NCI-H1694 (cell line): ENCODE measurements at regions not wholly inside any gene's neighbourhood (a gene's known extent, or its start where the extent isn't known, plus 50 kb on each side); places are given as distances from the start of the nearest gene placed in this dataset.
"Not testable (repeated sequence)": the region's sequence is repeated elsewhere in the genome, so short reads cannot be mapped to it uniquely, and the experiment has no call there.

Source experiments
- DNase-seq: peaks from one replicate; lab custom pipeline; 2025; lab: John Stamatoyannopoulos, UW

DNA sequence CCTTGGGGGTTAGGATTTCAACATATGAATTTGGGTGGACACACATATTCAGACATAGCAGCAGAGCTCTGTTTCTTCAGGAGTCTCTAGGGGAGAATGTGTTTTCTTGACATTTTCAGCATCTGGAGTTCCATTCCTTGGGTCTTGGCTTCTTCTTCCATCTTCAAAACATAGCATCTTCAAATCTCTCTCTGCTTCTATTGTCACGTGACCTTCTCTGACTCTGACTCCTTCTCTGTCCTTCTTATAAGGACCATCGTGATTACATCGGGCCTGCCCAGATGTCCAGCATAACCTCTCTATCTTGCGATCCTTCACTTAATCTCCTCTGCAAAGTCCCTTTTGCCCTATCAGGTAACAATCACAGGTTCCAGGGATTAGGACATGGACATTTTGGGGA, 101.0 kb upstream of the CHD6 start:
- no peak for DNase-seq

DNA sequence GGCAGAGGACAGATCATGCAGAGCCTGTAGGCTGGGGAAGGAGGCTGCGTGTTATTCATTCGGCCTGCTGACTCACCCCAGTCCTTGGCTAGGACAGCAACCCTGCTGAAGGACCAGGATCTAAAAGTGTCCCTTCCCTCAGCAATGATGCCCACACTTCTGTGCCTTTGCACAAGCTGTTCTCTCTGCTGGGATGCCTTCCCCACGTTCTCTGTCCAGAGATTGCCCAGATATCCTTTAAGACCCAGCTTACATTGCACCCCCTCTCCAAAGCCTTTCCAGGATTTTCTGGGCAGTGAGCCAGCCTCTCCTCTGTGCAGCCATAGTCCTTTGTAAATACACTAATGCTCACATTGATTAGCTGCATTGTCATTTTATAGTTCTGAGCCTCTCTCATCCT, 99.3 kb upstream of the CHD6 start:
- no peak for DNase-seq

DNA sequence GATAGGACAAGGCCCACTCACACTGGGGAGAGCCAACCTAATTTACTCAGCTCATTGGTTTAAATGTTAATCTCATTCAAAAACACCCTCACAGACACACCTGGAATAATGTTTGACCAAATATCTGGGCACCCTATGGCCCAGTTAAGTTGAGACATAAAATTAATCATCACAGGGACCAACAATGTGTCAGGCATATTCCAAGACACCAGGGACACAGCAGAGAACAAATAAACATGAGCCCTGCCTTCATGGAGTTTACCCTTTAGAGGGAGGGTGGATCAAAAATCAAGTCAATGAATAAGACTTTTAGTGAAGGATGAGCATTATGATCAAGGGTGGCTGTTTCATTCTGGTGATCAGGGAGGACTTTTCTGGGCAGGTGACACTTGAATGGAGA, 98.7 kb upstream of the CHD6 start:
- DNase-seq, result no peak

DNA sequence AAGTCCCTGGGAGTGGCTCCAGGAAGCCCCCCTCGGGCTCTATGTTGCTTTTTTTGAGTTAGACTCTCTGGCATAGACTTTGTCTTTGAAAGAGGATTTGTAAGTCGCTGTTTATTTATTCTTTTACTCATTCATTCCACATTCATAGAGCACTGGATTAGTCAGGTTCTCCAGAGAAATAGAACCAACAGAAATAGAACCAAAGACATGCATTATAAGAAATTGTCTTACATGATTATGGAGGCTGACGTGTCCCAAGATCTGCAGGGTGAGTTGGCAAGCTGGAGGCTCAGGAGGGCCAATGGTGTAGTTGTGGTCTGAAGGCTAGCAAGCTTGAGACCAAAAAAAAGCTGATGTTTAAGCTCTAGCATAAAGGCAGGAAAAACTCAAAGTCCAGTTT, 98.3 kb upstream of the CHD6 start:
- no peak for DNase-seq

DNA sequence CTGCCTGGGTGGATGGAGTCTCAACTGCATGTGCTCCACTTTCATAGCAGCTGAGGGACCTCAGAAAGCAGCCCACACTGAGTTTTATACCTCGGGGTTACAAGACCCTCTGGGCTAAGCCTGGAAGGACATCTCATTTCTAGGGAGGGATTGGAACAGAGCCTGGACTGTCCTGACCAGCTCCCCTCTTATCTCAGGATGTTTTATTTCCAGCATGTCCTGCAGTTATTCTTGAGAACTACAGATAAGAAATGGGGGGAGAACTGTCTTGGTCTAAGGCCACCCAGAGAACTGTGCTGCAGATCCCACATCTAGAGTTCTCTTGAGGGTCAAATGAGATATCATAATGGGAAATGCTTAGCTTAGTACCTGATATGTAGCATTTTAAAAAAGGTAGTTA, 97.3 kb upstream of the CHD6 start:
- no peak for DNase-seq

DNA sequence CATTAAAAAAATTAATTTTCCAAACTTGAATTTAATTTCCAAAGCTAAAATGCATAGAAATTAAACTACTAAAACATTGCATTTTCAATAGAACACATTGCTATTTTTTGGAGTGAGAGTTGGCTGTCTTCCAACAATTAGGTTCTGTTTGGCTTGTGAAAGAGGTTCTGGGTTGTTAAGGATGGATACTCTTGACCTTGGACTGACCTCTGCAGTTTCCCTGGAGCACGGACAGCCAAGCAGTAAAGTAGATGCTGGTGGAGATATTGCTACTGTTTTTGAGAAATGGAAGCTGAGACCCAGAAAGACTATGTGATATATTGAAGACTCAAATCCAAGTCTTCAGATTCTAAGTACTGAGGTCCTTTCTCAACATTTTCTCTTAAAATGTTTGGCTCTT, 95.9 kb upstream of the CHD6 start:
- no peak for DNase-seq

DNA sequence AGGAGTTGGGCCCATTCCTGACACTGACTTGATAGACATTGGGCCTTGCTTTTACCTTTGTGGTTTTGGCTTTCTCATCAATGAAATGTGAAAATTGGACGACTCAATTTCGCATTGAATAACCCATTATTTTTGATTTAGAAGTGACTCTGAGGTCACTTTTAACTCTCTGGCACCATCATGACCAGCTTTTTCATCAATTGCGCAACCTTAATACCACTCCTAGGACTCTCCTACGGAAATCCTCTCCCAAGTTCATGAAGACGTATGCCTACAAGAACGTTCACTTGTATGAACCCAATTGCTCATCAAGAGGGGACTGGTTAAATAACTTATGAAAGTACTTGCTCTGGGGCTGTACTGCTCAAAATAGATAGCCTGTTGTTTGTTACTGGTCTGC, 86.7 kb upstream of the CHD6 start:
- DNase-seq, result no peak

DNA sequence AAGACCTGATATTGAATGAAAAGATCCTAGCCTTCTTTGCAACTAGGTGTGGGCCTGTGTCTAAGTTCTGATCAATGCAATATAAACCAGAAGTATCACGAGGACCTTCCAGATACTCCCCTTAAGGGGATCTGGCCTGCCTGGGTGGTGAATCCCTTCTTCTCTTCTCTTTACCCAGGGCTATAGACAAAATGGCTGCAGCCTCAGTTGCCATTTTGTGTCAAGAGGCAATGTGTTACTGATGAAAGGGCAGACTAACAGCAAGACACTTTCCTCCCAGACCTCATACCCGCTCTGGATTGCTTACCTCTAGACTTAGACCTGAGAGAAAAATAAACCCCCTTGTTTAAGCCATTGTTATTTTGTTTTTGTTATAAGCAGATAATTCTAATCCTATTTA, 84.5 kb upstream of the CHD6 start:
- DNase-seq, result no peak

DNA sequence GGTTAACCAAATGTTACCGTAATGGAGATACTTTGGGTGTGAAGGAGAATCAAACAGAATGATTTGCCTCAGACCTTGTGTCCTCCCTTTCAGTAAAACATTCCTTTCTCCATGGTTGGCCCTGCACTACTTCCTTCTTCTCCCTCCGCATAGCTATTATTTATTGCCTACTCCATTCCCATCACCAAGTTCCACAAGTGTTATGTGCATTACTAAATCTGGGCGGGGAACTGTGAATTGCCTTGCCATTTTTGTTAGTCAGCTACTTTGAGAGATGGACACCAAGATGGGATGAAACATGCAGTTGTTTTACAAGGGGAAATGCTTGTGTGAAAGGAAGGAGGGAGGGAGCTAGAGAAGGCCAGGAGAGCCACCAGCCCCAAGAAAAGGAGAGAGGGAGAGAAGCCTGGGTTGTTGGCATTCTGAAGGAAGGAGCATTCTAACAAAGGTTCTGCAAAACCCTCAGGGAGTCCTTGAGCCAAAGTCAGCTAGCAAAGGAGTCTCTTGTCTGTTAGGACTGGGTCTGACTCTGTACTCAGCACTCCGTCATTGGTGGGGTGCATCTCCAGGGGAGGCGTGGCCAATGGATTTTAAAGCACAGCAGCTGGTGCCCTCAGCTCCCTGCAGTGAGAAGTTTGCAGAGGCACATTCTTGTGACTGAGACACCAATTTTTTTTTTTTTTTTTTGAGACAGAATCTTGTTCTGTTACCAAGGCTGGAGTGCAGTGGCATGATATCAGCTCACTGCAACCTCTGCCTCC, 83.6 kb upstream of the CHD6 start:
- no peak for DNase-seq

DNA sequence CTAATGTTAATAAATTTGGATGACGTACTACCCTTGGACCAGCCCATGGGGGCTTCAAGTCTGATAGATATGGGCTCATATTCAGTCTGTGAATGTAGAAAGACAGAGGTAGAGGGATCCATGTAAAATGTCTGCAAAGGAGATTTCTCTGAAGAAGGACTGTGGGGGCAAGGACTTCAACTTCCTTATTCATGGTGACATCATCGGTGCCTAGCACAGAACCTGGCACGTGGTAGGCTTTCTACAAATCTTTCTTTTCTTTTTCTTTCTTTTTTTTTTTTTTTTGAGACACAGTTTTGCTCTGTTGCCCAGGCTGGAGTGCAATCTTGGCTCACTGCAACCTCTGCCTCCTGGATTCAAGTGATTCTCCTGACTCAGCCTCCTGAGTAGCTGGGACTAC, 81.5 kb upstream of the CHD6 start:
- DNase-seq, result not testable (repeated sequence)

DNA sequence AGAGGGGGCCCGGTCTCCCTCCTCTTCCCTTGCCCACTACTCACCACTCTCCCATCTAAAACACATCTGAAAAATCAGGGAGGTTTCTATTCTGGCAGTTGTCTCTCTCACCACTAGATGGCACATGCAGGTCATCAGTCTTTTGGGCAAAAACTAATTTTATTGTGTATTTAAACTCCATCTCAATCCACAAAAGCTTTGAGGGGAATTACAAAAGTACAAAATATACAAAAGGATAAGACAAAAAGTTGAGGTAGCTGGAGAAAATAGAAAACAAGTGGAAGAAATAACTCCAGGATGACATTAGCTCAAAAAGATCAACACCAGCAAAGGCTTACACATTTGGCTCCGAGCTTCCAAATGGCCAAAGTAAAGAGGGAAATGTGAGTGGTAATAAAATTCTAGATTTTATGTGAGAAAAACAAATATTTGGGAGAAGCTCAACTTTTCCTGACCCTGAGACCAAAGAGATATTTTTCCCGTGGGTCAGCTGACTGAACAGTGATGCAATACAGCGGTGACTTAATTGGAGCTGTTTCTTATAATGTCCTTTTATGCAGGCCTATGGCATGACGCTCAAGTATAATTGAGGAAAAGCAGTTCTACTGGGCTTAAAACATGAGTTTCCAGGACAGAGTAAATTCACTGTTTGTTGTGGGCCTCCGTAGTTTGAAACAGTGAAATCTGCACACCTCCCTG, 79.8 kb upstream of the CHD6 start:
- peak; percentile 14 for DNase-seq

DNA sequence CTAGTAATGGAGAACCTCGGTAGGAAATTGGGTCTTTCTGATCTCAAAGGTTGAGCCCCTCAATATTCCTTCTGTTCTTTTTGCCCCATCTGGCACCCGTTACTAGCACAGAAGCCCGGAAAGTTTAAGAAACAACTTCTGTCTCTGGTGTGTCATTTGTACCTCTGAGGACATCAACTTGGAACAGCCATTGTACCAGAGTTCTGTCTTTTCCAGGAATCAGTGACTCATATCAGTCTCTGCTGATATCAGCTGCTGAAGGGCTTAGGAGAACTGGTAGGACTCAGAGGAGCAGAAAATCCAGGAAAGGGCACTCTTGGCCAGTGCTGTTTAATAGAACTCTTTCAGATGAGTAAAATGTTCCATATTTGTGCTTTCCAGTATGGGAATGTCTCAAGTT, 78.3 kb upstream of the CHD6 start:
- no peak for DNase-seq

DNA sequence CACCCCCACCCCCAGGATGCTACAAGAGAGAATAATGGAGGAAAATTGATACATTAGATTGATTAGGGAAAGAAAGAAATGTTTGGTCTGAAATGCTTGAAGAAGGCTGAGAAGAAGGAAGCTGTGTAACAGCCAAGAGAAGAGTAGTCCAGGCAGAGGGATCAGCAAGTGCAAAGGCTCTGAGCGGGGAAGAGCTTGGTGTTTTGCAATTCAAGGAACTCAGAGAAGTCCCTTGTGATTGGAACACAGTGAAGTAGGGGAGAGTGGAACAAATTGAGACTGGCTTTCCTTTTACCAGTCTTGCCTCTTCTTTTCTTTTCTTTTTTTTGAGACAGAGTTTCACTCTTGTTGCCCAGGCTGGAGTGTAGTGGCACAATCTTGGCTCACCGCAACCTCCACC, 76.6 kb upstream of the CHD6 start:
- DNase-seq, result no peak

DNA sequence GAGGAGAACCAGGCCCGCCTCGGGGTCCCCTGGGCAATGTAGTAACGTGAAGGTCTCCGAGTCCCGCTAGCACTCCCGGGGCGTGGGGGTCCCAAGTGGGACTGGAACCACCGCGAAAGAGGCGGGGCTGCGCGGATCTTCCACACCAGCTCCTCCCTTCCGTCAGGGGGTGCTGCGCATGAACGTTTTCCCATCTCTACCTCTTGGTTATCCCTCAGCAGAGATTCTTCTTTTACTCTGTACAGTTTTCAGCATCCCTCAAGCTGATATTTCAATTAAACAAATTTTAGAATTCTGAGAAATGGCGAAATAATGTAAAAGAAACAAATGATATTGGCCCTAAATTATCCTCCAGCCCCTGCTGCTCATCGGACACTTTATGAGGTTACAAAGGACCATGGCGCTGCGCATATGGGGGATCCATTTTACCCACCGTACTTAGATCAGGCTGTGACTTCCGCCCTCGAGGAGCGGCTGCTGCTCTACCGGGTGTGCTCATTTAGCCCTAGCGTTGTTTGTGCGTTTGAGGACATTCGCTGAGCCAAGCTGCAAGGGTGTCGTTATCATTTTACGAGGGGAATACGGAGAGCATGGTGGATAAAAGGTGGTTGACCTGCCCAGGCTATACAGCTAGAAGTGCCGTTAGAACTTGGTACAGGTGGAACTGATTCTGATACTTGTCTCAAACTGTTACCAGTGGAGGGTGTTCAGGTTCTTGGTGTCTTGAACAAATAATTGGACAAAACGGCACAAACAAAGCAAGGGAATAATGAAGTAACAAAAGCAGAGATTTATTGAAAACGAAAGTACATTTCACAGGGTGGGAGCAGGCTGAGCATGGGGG, 75.2 kb upstream of the CHD6 start:
- peak; percentile 78 for DNase-seq

DNA sequence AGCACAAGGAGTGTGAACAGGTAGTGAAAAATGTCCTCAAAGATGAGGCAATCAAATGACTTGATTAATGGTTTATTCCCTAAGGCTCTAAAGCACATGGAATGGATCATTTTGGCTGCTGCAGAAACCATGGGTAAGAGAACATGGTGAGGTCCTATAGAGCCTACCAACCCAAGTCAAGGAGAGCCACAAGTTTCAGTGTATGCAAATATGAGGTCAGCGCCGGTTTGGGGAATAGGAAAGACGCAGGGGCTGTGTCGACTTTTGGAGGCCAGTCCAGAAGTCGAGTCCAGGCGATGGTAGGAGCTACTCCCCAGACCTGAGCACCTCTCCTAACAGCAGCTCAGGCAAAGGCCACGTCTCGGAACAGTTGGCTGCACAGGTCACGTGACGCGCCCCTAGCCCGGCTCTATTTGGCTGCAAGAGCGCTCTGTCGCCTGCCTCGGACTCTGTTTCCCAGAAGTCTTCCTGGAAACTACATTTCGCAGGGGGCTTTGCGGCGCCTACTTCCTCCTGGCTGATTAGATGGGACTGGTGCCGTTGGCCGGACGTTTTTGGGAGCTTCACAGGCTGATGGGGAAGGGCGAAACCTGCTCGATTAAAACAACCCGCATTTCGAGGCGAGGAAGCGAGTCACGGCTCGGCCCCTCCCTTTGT, 74.4 kb upstream of the CHD6 start:
- DNase-seq, result peak; percentile 63

DNA sequence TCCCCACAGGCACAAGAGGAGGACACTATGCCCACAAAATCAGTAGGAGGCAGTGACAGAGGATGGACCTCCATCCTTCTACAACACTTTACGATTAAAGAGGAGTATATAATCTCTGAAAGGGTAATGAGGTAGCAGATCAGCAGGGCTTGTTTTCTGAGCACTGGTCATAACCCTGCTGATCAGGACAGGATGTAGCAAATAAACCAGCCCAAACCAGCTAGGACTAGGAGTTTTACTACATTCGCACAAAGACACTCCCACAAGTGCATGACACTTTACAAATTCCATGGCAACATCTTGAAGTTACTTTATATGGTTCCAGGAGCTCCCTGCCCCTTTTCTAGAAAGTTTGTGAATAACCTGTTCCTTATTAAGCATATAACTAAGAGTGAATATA, 73.3 kb upstream of the CHD6 start:
- DNase-seq, result no peak

DNA sequence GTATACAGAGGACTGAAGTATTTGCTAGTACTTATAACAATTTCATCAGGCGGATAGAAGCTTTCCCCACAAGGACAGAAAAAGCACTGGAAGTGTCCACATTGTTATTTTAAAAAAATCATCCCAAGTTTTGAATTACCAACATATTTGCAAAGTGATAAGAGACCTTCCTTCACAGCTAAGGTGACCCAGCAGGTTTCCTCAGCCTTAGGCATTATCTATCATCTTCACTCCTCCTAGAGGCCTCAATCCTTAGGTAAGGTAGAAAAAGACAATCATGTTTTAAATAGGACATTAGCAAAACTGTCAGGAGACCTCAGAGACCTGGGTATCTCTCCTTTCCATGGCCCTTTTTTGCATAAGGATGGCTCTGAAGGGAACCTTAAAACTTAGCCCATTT, 72.5 kb upstream of the CHD6 start:
- no peak for DNase-seq

DNA sequence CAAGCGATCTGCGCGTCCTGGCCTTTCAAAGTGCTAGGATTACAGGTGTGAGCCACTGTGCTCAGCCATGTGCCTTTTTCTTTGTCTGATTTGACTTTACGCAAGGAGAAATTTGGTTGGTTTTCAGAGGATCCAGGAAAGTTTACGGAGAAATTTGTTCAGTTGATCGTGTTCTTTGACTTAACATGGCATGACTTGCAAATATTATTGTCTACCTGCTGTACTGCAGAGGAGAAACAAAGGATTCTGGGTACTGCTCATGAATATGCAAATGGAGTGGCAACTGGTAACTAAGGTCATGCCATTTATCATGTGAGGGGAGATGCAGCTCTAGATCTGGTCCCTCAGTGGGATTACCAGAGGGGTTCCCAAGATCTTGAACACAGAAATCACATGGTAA, 68.8 kb upstream of the CHD6 start:
- DNase-seq, result no peak

DNA sequence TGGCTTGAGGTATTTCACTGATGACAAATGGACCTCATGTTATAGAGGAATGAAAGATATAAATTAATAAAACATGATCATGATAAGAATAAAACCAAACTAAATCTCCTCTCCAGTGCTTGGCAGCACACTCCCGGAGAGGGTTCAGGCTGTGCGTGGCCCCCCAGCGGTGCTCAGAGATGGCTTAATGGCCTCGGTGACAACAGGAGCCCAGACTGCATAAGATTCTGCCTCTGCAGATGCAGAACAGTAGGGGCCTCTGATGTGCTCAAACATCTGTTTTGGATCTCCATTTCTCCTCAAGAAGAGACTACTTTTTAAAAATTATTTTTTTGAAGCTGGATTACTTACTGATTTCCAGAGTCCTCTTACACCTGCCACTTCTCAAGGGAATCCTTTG, 67.0 kb upstream of the CHD6 start:
- not testable (repeated sequence) for DNase-seq

DNA sequence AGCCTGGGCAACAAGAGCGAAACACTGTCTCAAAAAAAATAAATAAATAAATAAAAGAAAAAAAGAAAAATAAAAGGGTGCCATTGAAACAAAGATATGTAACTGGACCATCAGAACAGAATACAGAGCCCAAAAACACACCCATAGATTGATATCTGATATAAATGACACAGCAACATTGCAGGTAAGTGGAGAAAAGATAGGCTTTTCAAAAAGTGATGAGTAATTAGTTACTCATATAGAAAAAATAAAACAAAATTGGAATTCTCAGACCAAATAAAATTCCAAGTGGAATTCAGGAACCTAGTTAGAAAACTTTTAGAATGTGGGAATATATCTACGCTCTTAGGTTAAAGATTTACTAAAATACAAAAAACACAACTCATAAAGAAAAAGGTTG, 60.6 kb upstream of the CHD6 start:
- no peak for DNase-seq

DNA sequence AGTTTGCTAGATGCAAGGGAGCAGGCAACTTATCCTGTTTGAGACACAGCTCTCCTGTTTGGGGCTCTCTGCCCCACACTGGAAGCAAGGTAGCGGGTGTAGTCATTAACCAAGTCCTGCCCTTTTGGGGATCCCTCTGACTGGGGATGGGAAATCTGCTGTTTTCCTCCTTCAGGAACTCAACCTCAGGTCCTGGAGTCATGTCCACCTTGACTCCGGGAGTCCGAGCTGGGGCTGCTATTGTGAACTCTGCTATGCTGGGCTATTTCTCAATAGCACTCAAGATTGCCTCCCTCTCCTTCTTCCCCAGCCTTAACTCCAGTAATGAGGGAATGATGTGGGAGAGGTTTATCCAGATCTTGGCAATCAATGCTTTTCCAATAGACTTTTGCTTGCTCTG, 54.1 kb upstream of the CHD6 start:
- no peak for DNase-seq

DNA sequence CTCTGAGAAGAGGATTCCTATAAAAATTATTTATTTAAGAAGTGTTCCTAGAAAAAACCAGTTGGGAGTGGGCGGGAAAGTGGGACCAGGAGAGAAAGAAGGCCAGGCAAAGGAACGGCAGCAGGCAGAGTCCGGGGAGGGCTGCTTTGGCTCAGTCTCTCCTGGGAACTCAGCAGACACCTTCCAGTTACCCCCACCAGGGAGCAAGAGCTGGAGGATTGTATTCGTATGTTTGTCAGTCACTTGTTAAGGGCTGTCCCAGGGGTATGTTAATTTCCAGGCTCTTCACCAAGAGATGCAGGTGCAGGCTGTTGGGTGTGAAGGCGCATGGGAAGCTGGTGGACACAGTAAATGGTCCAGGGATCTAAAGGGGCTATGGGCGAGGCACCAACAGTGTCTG, 53.0 kb upstream of the CHD6 start:
- DNase-seq, result no peak

DNA sequence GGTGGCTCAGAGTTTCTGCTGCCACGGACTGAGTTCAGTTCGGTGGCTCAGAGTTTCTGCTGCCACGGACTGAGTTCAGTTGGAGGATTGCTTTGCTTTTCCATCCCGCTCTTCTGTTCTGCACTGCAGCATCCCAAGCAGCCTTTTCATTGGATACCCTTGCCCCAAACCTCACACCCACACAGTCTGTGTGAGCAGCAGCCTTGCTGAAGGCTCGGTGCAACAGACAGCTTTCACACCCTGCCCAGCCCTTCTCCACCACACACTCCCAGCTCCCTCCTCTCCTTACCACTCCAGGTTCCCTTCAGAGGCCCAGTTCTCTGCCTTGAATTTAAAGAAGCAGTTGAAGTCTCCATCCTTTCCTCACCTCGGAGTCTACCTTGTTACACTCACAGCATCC, 52.5 kb upstream of the CHD6 start:
- no peak for DNase-seq
